Stomach (tissue), 4 donors: ENCODE measurements at regions not wholly inside any gene's neighbourhood (a gene's known extent, or its start where the extent isn't known, plus 50 kb on each side); places are given as distances from the start of the nearest gene placed in this dataset.

Experiments
- CTCF ChIP-seq, 7 experiments: fragments of 450-650 bp in 4 of 7; fragments of 200-600 bp in 3 of 7; sonication (generic) in 3 of 7; IDR thresholded peaks; one replicate each; pipeline ENCODE4 v1.5.1; 2016 to 2019; ENCODE audit warnings: antibody characterized with exemption in 7 of 7, control low read depth in 2 of 7, mild to moderate bottlenecking in 1 of 7
- POLR2AphosphoS5 ChIP-seq, 3 donors: sonication (generic); formaldehyde crosslinking; IDR thresholded peaks; one replicate each; pipeline ENCODE4 v1.6.1; 2016; ENCODE audit warnings: antibody characterized with exemption in 3 of 3

- no peak for TF ChIP-seq CTCF (IDR thresholded peaks at IDR 0.05)
- no peak for TF ChIP-seq POLR2AphosphoS5 (IDR thresholded peaks at IDR 0.05)
Measured at GRCh38 chr1:96522927-96523326, 198.7 kb upstream of the PTBP2 start.
